ENCODE measurements at regions not wholly inside any gene's neighbourhood (a gene's known extent, or its start where the extent isn't known, plus 50 kb on each side); places are given as distances from the start of the nearest gene placed in this dataset.

DNA sequence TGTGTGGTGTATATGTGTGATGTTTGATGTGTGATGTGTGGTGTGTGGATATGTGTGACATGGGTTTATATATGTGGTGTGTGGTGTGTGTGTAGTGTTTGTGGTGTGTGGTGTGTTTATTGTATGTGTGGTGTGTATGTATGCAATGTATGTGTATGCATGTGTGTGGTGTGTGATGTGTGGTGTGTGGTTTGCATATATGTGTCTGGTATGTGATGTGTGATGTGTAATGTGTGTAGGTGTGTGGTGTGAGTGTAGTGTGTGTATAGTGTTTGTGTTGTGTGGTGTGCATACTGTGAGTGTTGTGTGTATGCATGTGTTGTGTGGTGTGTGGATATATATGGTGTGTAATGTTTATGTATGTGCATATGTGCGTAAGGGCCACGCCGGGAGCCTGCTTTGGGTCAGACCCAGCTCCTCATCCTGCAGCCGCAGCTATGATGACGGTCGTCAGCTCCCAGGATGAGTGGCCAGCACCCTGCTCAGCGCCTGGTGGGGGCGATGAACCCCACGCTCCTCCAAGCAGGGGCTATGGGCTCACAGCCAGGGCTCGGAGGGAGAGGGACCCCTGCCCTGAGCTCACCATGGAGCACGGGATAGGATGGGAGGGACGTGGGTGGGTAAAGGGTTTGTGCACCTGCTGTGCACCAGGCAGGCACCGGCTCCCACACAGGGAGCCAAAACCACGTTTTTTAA, 331.3 kb downstream of the EIPR1 start:
- TF ChIP-seq, protein P1, sequence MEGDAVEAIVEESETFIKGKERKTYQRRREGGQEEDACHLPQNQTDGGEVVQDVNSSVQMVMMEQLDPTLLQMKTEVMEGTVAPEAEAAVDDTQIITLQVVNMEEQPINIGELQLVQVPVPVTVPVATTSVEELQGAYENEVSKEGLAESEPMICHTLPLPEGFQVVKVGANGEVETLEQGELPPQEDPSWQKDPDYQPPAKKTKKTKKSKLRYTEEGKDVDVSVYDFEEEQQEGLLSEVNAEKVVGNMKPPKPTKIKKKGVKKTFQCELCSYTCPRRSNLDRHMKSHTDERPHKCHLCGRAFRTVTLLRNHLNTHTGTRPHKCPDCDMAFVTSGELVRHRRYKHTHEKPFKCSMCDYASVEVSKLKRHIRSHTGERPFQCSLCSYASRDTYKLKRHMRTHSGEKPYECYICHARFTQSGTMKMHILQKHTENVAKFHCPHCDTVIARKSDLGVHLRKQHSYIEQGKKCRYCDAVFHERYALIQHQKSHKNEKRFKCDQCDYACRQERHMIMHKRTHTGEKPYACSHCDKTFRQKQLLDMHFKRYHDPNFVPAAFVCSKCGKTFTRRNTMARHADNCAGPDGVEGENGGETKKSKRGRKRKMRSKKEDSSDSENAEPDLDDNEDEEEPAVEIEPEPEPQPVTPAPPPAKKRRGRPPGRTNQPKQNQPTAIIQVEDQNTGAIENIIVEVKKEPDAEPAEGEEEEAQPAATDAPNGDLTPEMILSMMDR (IDR thresholded peaks at IDR 0.05; ENCODE audit: extremely low read depth, missing control alignments) = no peak
- DNase-seq (ENCODE audit: low spot score) = no peak

DNA sequence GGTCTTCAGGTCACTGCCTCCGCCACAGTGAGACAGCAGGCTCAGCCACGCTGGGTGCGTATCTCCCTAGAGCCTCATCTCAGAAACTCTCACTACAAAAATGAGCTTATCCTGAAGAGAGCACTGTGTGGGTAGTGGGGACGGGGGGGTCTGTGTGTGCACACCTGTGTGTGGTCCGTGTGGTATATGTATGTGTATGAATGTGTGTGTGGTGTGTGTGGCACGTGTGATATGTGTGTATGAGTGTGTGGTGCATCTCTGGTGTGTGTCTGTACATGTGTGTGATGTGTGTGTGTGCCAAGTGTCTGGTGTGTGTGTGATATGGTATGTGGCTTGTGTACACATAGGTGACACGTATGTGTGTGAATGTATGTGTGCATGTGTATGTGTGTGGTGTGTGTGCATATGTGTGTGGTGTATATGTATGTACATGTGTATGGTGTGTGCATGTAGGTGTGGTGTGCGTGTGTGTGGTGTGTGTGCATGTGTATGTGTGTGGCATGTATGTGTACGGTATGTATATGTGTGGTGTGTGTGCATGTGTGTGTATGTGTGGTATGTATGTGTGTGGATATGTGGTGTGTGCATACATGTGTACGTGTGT, 332.2 kb downstream of the EIPR1 start:
- TF ChIP-seq, protein P1 (IDR thresholded peaks at IDR 0.05; ENCODE audit: extremely low read depth, missing control alignments) = no peak
- no peak for DNase-seq (ENCODE audit: low spot score)

DNA sequence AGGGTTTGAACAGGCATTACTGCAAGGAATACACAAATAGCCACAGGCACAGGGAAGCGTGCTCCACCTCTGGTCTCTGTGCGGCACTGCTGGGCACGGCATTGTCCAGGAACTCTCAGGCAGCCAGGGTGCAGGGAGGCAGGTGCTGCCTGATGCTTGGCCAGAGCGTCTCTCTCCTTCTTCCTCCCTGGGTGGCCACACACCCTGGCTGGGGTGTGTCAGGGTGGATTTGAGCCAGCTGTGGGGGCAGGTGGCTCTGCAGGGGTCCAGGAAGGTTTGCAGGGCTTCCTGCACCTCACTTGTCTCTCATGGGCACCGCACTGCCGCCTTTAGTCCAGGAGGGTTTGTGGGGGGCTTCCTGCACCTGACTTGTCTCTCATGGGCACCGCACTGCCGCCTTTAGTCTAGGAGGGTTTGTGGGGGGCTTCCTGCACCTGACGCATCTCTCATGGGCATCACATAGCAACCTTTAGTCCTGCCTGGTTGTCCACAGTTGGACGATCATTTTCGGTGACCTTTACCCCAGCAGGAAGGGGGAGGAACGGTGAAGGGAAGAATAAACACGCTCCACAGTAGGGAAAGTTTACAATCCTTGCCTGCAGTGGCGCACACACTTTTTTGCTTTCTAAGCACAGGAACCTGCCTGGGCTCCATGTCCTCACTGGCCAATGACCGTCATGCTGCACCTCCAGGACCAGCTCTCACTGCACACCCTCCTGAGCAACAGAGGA, 332.9 kb downstream of the EIPR1 start:
- DNase-seq (ENCODE audit: low spot score) = no peak

DNA sequence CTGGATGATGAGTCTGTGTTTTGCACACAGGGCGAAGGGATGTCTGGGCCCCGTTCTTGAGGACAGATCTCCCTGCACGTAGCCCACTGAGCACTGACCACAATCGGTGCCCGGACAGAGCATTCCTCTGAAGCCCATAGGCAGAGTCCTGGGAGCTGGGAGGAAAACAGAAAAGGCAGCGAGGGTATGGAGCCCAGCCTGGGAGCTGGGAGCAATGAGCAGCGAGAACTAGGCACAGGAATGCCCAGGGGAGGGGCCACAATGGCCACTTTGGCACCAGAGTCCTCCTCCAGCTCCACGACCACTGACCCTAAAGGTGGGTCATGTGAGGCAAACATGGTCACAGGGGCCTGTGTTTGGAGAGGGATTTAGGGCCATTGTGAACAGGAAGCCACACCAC, 333.9 kb downstream of the EIPR1 start:
- TF ChIP-seq, protein P1 (IDR thresholded peaks at IDR 0.05; ENCODE audit: extremely low read depth, missing control alignments) = no peak

More for the DNA sequence above, 332.9 kb downstream of the EIPR1 start:
- TF ChIP-seq, protein P1 (IDR thresholded peaks at IDR 0.05; ENCODE audit: extremely low read depth, missing control alignments) = no peak

DNA sequence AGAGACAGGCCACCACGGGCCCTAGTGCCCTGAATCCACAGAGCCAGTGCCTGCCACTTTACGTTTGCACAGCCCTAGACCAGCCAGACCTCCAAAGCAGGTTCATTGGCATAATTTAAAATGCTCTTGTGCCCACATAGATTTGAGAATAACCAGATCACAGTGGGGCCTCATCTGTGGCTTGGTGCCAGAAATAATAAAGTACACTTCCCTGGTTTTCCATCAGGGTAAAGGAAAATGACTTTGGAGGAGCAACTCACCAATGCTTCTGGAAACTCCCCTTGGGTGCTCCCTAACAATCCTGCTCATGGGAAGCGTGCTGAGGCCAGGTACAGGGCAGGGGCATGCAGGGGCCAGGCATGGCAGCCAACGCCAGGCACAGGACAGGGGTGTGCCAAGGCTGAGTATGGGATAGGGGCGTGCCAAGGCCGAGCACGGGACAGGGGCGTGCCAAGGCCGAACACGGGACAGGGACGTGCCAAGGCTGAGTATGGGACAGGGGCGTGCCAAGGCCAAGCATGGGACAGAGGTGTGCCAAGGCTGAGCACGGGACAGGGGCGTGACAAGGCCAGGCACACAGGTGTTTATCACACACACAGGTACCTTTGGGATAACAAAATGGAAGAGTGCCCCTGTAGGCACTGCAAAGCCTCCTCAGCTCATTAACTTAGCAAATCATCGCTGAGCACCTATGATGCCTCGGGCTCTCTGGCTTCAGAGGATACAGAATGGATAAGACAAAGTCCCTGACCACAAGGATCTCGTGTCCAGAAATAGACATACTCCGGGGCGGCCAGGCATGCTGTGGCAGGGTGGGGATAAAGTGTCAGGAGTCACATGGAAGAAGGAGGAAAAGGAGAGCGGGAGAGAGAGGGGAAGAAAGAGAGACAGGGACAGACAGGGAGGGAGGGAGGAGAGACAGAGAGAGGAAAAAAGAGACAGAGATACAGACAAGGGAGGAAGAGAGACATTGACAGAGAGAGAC, 334.7 kb downstream of the EIPR1 start:
- TF ChIP-seq, protein P1 (IDR thresholded peaks at IDR 0.05; ENCODE audit: extremely low read depth, missing control alignments) = no peak
- DNase-seq (ENCODE audit: low spot score) = no peak

More for the DNA sequence above, 333.9 kb downstream of the EIPR1 start:
- no peak for DNase-seq (ENCODE audit: low spot score)

DNA sequence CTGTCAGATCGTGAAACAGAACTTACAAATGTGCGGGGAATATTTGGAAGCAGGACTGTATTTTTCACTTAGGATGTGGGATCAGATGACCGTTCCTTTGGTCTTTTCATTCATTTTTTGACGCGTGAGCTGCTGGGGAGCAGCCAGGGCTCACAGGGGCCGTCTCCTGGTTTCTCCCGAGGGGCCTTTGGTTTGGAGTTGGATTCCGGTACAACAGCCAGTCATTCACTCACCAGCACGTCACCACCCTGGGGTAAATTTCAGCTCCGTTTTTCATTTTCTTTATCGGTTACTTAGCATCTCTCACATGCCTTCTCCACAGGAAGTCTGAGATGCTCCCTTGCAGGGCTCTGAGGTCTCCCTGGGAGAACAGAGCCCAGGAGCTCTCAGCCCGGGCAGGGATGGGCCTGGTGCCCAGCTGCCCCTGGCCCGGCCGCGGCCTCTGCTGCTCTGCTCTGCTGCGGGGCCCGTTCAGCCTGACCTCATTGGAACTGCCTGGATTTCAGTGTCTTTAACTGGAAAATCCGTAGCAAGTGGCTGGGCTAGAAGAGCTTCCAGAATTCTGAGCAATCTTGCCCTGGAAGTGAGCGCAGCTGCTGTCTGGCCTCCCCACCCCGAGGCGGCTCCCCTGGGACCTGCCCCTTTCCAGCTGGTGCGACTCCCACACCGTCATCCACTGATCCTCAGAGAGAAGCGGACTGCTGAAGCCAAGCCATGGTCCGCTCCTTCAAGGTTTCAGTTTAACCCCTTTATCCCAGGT, 335.6 kb downstream of the EIPR1 start:
- no peak for DNase-seq (ENCODE audit: low spot score)
- TF ChIP-seq, protein P1 (IDR thresholded peaks at IDR 0.05; ENCODE audit: extremely low read depth, missing control alignments) = no peak
